GM06990 (cell line): ENCODE measurements at regions not wholly inside any gene's neighbourhood (a gene's known extent, or its start where the extent isn't known, plus 50 kb on each side); places are given as distances from the start of the nearest gene placed in this dataset.

Experiments
- DNase-seq: peaks from one replicate; pipeline ENCODE4 v3.0.0-alpha.2; 2011; ENCODE audit not compliant: insufficient read length; ENCODE audit errors: extremely low read depth
- H3K27me3 ChIP-seq: replicated peaks from 2 replicates; pipeline ENCODE4 v1.6.0; 2011; ENCODE audit warnings: low read length; ENCODE audit not compliant: control insufficient read depth, insufficient read depth
- H3K36me3 ChIP-seq: 2 replicates; pipeline ENCODE4 v1.5.1; 2011; ENCODE audit warnings: low read length; ENCODE audit not compliant: control insufficient read depth, insufficient read depth
- H3K4me3 ChIP-seq: replicated peaks from 2 replicates; pipeline ENCODE4 v1.5.1; 2011; ENCODE audit warnings: low read depth, mild to moderate bottlenecking, control low read depth, low read length
- CTCF ChIP-seq: IDR thresholded peaks from 2 replicates; pipeline ENCODE4 v1.5.1; 2011; ENCODE audit warnings: low read length, control low read depth, mild to moderate bottlenecking, inconsistent platforms; ENCODE audit not compliant: insufficient read depth, poor library complexity, severe bottlenecking

- no peak for DNase-seq
- no peak for TF ChIP-seq CTCF
- Histone ChIP-seq H3K27me3 (no peaks in the 10 kb centered on the region), H3K36me3 (no peaks in the 10 kb centered on the region), H3K4me3 (no peak overlapping the region)
Observed at GRCh38 chr16:6012716-6013115, 915.1 kb upstream of the EEF2KMT start.

GRCh38 chr16:6009151-6009550, 911.6 kb upstream of the EEF2KMT start:
- Histone ChIP-seq H3K27me3 (no peaks in the 10 kb centered on the region), H3K36me3 (no peaks in the 10 kb centered on the region), H3K4me3 (no peak overlapping the region)
- DNase-seq = no peak
- no peak for TF ChIP-seq CTCF

GRCh38 chr16:6008670-6009069, 911.1 kb upstream of the EEF2KMT start:
- H3K27me3 ChIP-seq = no peaks in the 10 kb centered on the region
- no peak for TF ChIP-seq CTCF
- H3K36me3 ChIP-seq = no peaks in the 10 kb centered on the region
- no peak for DNase-seq
- H3K4me3 ChIP-seq = no peak overlapping the region

GRCh38 chr16:5993356-5993755, 895.8 kb upstream of the EEF2KMT start:
- Histone ChIP-seq H3K4me3 (no peak overlapping the region), H3K27me3 (no peaks in the 10 kb centered on the region), H3K36me3 (no peaks in the 10 kb centered on the region)
- TF ChIP-seq CTCF = no peak
- no peak for DNase-seq

- no peaks in the 10 kb centered on the region for H3K27me3 ChIP-seq
- no peak for TF ChIP-seq CTCF
- no peaks in the 10 kb centered on the region for H3K36me3 ChIP-seq
- no peak for DNase-seq
- no peak overlapping the region for H3K4me3 ChIP-seq
Observed at GRCh38 chr16:5982979-5983378, 885.4 kb upstream of the EEF2KMT start.

GRCh38 chr16:5979905-5980550, 882.4 kb upstream of the EEF2KMT start:
- Histone ChIP-seq H3K36me3 (no peaks in the 10 kb centered on the region), H3K27me3 (no peaks in the 10 kb centered on the region), H3K4me3 (no peak overlapping the region)
- no peak for DNase-seq
- TF ChIP-seq CTCF = no peak
